SK-N-SH (cell line): ENCODE measurements at regions not wholly inside any gene's neighbourhood (a gene's known extent, or its start where the extent isn't known, plus 50 kb on each side); places are given as distances from the start of the nearest gene placed in this dataset.

ENCODE experiments used
- CTCF ChIA-PET: fragments of 300-600, 350-600 bp; formaldehyde crosslinking; extraction: SDS; loops from one replicate; lab custom pipeline; 2021; lab: Yijun Ruan, JAX
- POLR2A ChIA-PET: fragments of 350-600 bp; sonication (Branson Sonifier 250); formaldehyde crosslinking; extraction: SDS; loops from one replicate; lab custom pipeline; 2020; ENCODE audit warnings: antibody characterized with exemption, inconsistent platforms; lab: Yijun Ruan, JAX
- DNase-seq: peaks from one replicate; pipeline ENCODE4 v3.0.0; 2012
- H2AFZ ChIP-seq: fragments of 200-600 bp; sonication (generic); 2 replicates; pipeline ENCODE4 v1.8.1; 2016; ENCODE audit warnings: antibody characterized with exemption, mild to moderate bottlenecking, low read depth
- H3F3A ChIP-seq: fragments of 200-600 bp; sonication (generic); replicated peaks from 2 replicates; pipeline ENCODE3; 2016; ENCODE audit warnings: antibody characterized with exemption, mild to moderate bottlenecking; ENCODE audit not compliant: insufficient read depth
- H3K27ac ChIP-seq, 2 experiments: fragments of 200-500 bp in 1 of 2; fragments of 200-600 bp in 1 of 2; sonication (Bioruptor generic) in 1 of 2; sonication (generic), shearing (Covaris generic) in 1 of 2; 2 replicates each; pipeline versions ENCODE4 v1.5.1 to v1.6.1; 2014 to 2016; ENCODE audit warnings: low read depth in 2 of 2, inconsistent platforms in 1 of 2, low read length in 1 of 2, mild to moderate bottlenecking in 1 of 2, mixed read lengths in 1 of 2
- H3K27me3 ChIP-seq: fragments of 200-600 bp; sonication (generic), shearing (Covaris generic); 2 replicates; pipeline ENCODE4 v1.6.1; 2016; ENCODE audit warnings: mixed run types; ENCODE audit not compliant: insufficient read depth
- H3K36me3 ChIP-seq, 2 experiments: fragments of 200-500 bp in 1 of 2; fragments of 200-600 bp in 1 of 2; sonication (Bioruptor generic) in 1 of 2; sonication (generic) in 1 of 2; replicated peaks in 1 of 2; 2 replicates each; pipeline versions ENCODE3 to v1.5.1; 2014 to 2016; ENCODE audit warnings: low read length in 1 of 2, mild to moderate bottlenecking in 1 of 2; ENCODE audit not compliant: insufficient read depth in 2 of 2, control insufficient read depth in 1 of 2
- H3K4me1 ChIP-seq, 2 experiments: fragments of 200-500 bp in 1 of 2; fragments of 200-600 bp in 1 of 2; sonication (Bioruptor generic) in 1 of 2; sonication (generic), shearing (Covaris generic) in 1 of 2; 2 replicates each; pipeline versions ENCODE4 v1.5.1 to v1.6.1; 2014 to 2016; ENCODE audit warnings: low read depth in 1 of 2, low read length in 1 of 2, mixed run types in 1 of 2; ENCODE audit not compliant: insufficient read depth in 2 of 2, control insufficient read depth in 1 of 2
- H3K4me2 ChIP-seq: fragments of 200-600 bp; sonication (generic), shearing (Covaris generic); 2 replicates; pipeline ENCODE4 v1.6.1; 2017; ENCODE audit warnings: mixed run types
- H3K4me3 ChIP-seq, 2 experiments: fragments of 200-500 bp in 1 of 2; fragments of 200-600 bp in 1 of 2; sonication (Bioruptor generic) in 1 of 2; sonication (generic), shearing (Covaris generic) in 1 of 2; 2 replicates each; pipeline versions ENCODE4 v1.5.1 to v1.8.1; 2014 to 2016; ENCODE audit warnings: low read depth in 2 of 2, inconsistent platforms in 1 of 2, low read length in 1 of 2, mild to moderate bottlenecking in 1 of 2, mixed read lengths in 1 of 2, moderate library complexity in 1 of 2
- H3K79me2 ChIP-seq: fragments of 200-600 bp; sonication (generic); 2 replicates; pipeline ENCODE4 v1.8.1; 2017; ENCODE audit warnings: mild to moderate bottlenecking; ENCODE audit not compliant: insufficient read depth
- H3K9ac ChIP-seq: fragments of 200-600 bp; sonication (generic); 2 replicates; pipeline ENCODE4 v1.6.1; 2017; ENCODE audit warnings: mixed run types
- H3K9me2 ChIP-seq: fragments of 200-600 bp; sonication (generic); 2 replicates; pipeline ENCODE4 v1.6.1; 2017; ENCODE audit warnings: mixed run types
- H3K9me3 ChIP-seq: fragments of 200-600 bp; sonication (generic); 2 replicates; pipeline ENCODE4 v1.6.1; 2017; ENCODE audit warnings: mixed run types, mild to moderate bottlenecking, moderate library complexity
- H4K20me1 ChIP-seq: fragments of 200-600 bp; sonication (generic); 2 replicates; pipeline ENCODE4 v1.6.1; 2017; ENCODE audit warnings: mild to moderate bottlenecking, mixed run types; ENCODE audit not compliant: insufficient read depth
- ELF1 ChIP-seq: IDR thresholded peaks from 2 replicates; pipeline ENCODE4 v1.4.0; 2012
- FOSL2 ChIP-seq: IDR thresholded peaks from 2 replicates; pipeline ENCODE4 v1.4.0; 2012; ENCODE audit warnings: low read depth, mild to moderate bottlenecking, moderate library complexity, borderline replicate concordance
- FOXM1 ChIP-seq: IDR thresholded peaks from 2 replicates; pipeline ENCODE4 v1.4.0; 2012; ENCODE audit warnings: low read depth, mild to moderate bottlenecking
- GABPA ChIP-seq: IDR thresholded peaks from 2 replicates; pipeline ENCODE4 v1.4.0; 2012; ENCODE audit warnings: low read depth, mild to moderate bottlenecking
- IRF3 ChIP-seq: fragments of 150-350 bp; IDR thresholded peaks from 2 replicates; pipeline ENCODE4 v1.6.1; 2016; ENCODE audit warnings: mild to moderate bottlenecking, low read depth, low read length
- JUND ChIP-seq: IDR thresholded peaks from 2 replicates; pipeline ENCODE4 v1.4.0; 2012
- NRF1 ChIP-seq: IDR thresholded peaks from 2 replicates; pipeline ENCODE4 v1.6.1; 2012; ENCODE audit warnings: low read depth, mild to moderate bottlenecking, low read length
- PBX3 ChIP-seq: IDR thresholded peaks from 2 replicates; pipeline ENCODE4; 2012
- POLR2AphosphoS5 ChIP-seq: IDR thresholded peaks from 2 replicates; pipeline ENCODE4 v1.6.1; 2012; ENCODE audit warnings: low read depth, low read length
- REST ChIP-seq: IDR thresholded peaks from 2 replicates; pipeline ENCODE4 v1.6.1; 2012; ENCODE audit warnings: mild to moderate bottlenecking, low read depth, low read length, moderate library complexity
- RXRA ChIP-seq: IDR thresholded peaks from 2 replicates; pipeline ENCODE4 v1.4.0; 2012; ENCODE audit warnings: low read depth, mild to moderate bottlenecking, borderline replicate concordance
- SIN3A ChIP-seq: IDR thresholded peaks from 2 replicates; pipeline ENCODE4 v1.6.1; 2012; ENCODE audit warnings: low read depth, mild to moderate bottlenecking, low read length, moderate library complexity, borderline replicate concordance
- SMC3 ChIP-seq: IDR thresholded peaks from 2 replicates; pipeline ENCODE4 v1.6.1; 2012; ENCODE audit warnings: low read depth, low read length, improper control_type of control experiment
- TAF1 ChIP-seq: IDR thresholded peaks from 2 replicates; pipeline ENCODE4 v1.6.1; 2012; ENCODE audit warnings: low read depth, mild to moderate bottlenecking, low read length, moderate library complexity, borderline replicate concordance
- TCF12 ChIP-seq: IDR thresholded peaks from 2 replicates; pipeline ENCODE4 v1.4.0; 2012
- USF1 ChIP-seq: IDR thresholded peaks from 2 replicates; pipeline ENCODE4 v1.4.0; 2012; ENCODE audit warnings: low read depth, borderline replicate concordance
- USF2 ChIP-seq: fragments of 150-350 bp; IDR thresholded peaks from 2 replicates; pipeline ENCODE4 v1.6.1; 2017; ENCODE audit warnings: antibody characterized with exemption, low read length, low read depth, borderline replicate concordance
- ZBTB33 ChIP-seq: IDR thresholded peaks from 2 replicates; pipeline ENCODE4 v1.4.0; 2012; ENCODE audit warnings: low read depth, borderline replicate concordance
- WGBS: methylation state at CpG from one replicate; pipeline ENCODE4 v1.1.6; 2017; ENCODE audit warnings: low lambda C conversion rate; 5-methylcytosine and 5-hydroxymethylcytosine counted together

- TF ChIP-seq REST (no peak), GABPA (no peak), JUND (no peak), ELF1 (no peak), FOXM1 (no peak)
Measured at GRCh38 chr13:100941377-100942368, 267.1 kb upstream of the TMTC4 start (continued).

GRCh38 chr13:100940658-100941057 is 266.1 kb upstream of the TMTC4 start:
- TF ChIP-seq SMC3 (no peak), POLR2AphosphoS5 (no peak), SIN3A (no peak), IRF3 (no peak), ZBTB33 (no peak), TAF1 (no peak), ELF1 (no peak), USF2 (no peak), RXRA (no peak), USF1 (no peak), TCF12 (no peak), PBX3 (no peak), FOSL2 (no peak), NRF1 (no peak)
- Histone ChIP-seq H3K9ac (no peak overlapping the region), H3K27me3 (no peaks in the 10 kb centered on the region), H3K4me2 (no peak overlapping the region), H3K79me2 (no peaks in the 10 kb centered on the region), H4K20me1 (no peaks in the 10 kb centered on the region), H3K9me3 (no peaks in the 10 kb centered on the region), H3K36me3 (no peaks in the 10 kb centered on the region), H3K4me1 (no peaks in the 10 kb centered on the region; a peak in 1 of 4 replicates), H2AFZ (no peak overlapping the region), H3K9me2 (no peaks in the 10 kb centered on the region), H3K27ac (no peak overlapping the region), H3F3A (no peaks in the 10 kb centered on the region), H3K4me3 (no peak overlapping the region)
- ChIA-PET POLR2A (no interaction called here), CTCF (interaction anchor here (1.1 kb wide), 1 partner anchor 368 kb away, joined by 3 read pairs; no protein-coding TSS in a partner anchor)
- 42% methylated on average over 4 of the region's 4 CpGs for WGBS
- DNase-seq = no peak
